ENCODE measurements at regions not wholly inside any gene's neighbourhood (a gene's known extent, or its start where the extent isn't known, plus 50 kb on each side); places are given as distances from the start of the nearest gene placed in this dataset.

- DNase-seq (ENCODE audit: insufficient read length, low spot score) (no peak), FAIRE-seq (no peak)
- no peak for TF ChIP-seq POLR2A (IDR thresholded peaks at IDR 0.05; ENCODE audit: low read depth, low read length)
Measured at GRCh38 chr2:20539776-20540586, 93.1 kb downstream of the RHOB start.

GRCh38 chr2:20540587-20541293 is 93.9 kb downstream of the RHOB start:
- FAIRE-seq, result no peak
- DNase-seq (ENCODE audit: insufficient read length, low spot score), result no peak
- TF ChIP-seq POLR2A (IDR thresholded peaks at IDR 0.05; ENCODE audit: low read depth, low read length), result no peak

DNA sequence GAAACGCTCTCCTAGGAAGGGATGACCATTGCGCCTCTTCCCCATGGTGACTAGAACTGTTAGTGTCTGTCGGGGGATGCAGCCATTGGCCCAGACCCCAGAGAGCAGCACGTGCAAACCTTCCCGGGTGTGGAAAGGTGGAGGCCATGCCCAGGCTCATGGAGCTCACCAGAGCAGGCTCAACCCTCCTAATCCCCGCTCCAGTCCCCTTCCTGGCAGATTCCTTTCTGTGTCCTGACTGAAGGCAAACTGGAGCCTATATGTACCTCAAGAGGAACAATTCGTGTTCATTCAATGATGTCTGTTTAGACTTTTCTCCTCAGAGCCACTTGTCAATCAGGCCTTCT is 94.4 kb downstream of the RHOB start:
- TF ChIP-seq POLR2A (IDR thresholded peaks at IDR 0.05; ENCODE audit: low read depth, low read length), result no peak
- no peak for FAIRE-seq
- DNase-seq (ENCODE audit: insufficient read length, low spot score), result no peak

DNA sequence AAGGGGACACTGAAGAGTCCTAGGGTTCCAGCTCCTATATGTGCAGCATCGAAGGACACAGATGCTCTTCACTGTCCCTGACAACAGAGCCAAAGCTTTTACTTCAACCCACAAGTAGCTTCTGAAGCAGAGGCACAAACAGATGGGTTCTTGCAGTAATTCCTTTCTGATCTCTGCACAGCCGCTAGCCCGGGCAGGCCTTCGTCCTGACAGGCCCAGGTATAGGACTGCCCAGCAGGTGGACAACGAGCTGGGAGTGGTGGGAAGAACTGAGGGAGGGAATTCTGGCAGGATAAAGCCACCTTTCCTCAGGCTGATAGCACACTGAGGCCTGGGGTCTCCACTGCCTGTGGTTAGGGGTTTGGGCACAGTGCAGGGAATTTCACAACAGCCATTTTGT is 94.8 kb downstream of the RHOB start:
- DNase-seq (ENCODE audit: insufficient read length, low spot score) (no peak), FAIRE-seq (no peak)
- no peak for TF ChIP-seq POLR2A (IDR thresholded peaks at IDR 0.05; ENCODE audit: low read depth, low read length)

GRCh38 chr2:20542269-20542668 is 95.4 kb downstream of the RHOB start:
- DNase-seq (ENCODE audit: insufficient read length, low spot score), result no peak
- no peak for FAIRE-seq
- no peak for TF ChIP-seq POLR2A (IDR thresholded peaks at IDR 0.05; ENCODE audit: low read depth, low read length)

- FAIRE-seq (no peak), DNase-seq (ENCODE audit: insufficient read length, low spot score) (no peak)
- no peak for TF ChIP-seq POLR2A (IDR thresholded peaks at IDR 0.05; ENCODE audit: low read depth, low read length)
Measured at GRCh38 chr2:20542746-20543468, 96.0 kb downstream of the RHOB start.

- DNase-seq (ENCODE audit: insufficient read length, low spot score), result no peak
- FAIRE-seq, result no peak
- no peak for TF ChIP-seq POLR2A (IDR thresholded peaks at IDR 0.05; ENCODE audit: low read depth, low read length)
Measured at GRCh38 chr2:20543469-20544152, 96.7 kb downstream of the RHOB start.

- TF ChIP-seq POLR2A (IDR thresholded peaks at IDR 0.05; ENCODE audit: low read depth, low read length), result no peak
- FAIRE-seq (no peak), DNase-seq (ENCODE audit: insufficient read length, low spot score) (no peak)
Measured at GRCh38 chr2:20544153-20544747, 97.4 kb downstream of the RHOB start.

DNA sequence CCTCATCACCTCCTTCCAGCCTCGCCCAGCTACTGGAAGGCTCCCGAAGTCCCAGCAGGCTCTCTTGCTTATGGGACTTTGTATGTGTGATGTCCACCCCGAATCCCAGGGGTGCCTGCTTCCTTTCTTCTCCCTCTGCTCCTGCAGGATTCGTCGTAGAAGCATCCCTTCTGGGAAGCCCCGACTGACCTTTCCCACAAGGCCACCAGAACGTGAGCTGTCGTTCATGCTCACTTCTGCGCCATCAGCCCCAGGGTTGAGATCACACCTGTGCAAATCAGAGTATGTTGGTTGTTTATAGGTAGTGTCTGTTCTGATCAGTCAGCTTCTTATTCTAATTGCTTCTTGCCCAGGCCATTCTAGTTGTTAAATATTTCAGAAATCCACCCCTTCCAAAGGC is 101.8 kb downstream of the HS1BP3 start:
- DNase-seq (ENCODE audit: insufficient read length, low spot score) (no peak), FAIRE-seq (no peak)
- no peak for TF ChIP-seq POLR2A (IDR thresholded peaks at IDR 0.05; ENCODE audit: low read depth, low read length)

- TF ChIP-seq POLR2A (IDR thresholded peaks at IDR 0.05; ENCODE audit: low read depth, low read length), result no peak
- FAIRE-seq (no peak), DNase-seq (ENCODE audit: insufficient read length, low spot score) (no peak)
Measured at GRCh38 chr2:20549691-20550348, 101.1 kb downstream of the HS1BP3 start.

GRCh38 chr2:20551260-20551944 is 99.5 kb downstream of the HS1BP3 start:
- DNase-seq (ENCODE audit: insufficient read length, low spot score) (no peak), FAIRE-seq (no peak)
- no peak for TF ChIP-seq POLR2A (IDR thresholded peaks at IDR 0.05; ENCODE audit: low read depth, low read length)

DNA sequence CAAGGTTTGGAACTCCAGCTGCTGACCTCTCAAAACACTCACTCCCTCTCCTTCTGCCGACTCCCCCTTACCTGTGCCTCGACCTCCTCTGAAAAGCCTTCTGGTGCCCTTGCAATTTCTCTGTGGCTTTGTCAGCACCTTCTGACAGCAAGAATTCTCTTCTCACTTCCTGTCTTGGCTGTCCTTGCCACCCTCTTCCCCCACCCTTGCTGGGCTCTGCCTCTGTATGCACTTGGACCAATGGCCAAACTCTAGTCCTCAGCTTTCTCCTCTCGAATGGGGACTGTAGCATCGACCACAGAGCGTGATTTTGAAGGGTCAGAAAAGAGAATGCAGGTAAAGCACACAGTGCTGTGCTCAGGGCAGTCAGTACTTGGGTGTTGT is 99.0 kb downstream of the HS1BP3 start:
- FAIRE-seq, result no peak
- DNase-seq (ENCODE audit: insufficient read length, low spot score), result no peak
- TF ChIP-seq POLR2A (IDR thresholded peaks at IDR 0.05; ENCODE audit: low read depth, low read length), result no peak

GRCh38 chr2:20552847-20553246 is 98.1 kb downstream of the HS1BP3 start:
- TF ChIP-seq POLR2A (IDR thresholded peaks at IDR 0.05; ENCODE audit: low read depth, low read length), result no peak
- FAIRE-seq, result no peak
- no peak for DNase-seq (ENCODE audit: insufficient read length, low spot score)
